ENCODE measurements at regions not wholly inside any gene's neighbourhood (a gene's known extent, or its start where the extent isn't known, plus 50 kb on each side); places are given as distances from the start of the nearest gene placed in this dataset.

DNA sequence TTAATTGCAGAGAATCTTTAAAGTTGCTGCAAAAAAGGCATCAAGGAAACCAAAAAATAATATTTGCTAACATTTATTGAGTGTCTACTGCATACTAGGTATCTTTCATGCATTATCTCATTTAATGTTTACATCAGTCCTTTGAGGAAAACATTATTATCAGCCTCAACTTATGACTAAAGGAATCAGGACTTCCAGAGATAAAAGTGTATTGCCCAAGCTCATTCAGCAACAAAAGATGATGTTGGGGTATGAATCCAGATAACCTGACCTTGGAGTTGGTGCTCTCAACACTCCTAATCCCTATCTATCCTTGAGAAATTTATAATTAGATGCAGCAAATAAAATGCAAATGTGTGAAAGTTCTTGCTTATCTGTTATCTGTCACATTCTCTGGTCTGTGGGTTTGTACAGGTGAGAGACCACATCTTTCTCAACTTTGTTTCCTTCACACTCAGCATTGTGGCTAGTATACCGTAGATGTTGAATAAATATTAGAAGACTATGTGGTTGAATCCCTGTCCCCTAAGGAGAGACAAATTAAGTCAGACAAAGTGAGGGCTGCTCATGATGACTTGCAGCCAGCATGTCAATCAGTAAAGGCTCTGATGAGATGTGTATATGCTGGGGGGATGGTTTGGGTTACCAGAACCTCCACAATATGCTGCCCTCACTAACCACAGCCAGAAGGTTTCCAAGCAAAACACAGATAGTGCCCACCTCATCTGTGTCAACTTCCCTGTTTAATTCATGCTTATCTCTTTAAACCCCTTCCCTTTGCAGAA is 82.6 kb downstream of the NOG start:
- TF ChIP-seq, protein P1, sequence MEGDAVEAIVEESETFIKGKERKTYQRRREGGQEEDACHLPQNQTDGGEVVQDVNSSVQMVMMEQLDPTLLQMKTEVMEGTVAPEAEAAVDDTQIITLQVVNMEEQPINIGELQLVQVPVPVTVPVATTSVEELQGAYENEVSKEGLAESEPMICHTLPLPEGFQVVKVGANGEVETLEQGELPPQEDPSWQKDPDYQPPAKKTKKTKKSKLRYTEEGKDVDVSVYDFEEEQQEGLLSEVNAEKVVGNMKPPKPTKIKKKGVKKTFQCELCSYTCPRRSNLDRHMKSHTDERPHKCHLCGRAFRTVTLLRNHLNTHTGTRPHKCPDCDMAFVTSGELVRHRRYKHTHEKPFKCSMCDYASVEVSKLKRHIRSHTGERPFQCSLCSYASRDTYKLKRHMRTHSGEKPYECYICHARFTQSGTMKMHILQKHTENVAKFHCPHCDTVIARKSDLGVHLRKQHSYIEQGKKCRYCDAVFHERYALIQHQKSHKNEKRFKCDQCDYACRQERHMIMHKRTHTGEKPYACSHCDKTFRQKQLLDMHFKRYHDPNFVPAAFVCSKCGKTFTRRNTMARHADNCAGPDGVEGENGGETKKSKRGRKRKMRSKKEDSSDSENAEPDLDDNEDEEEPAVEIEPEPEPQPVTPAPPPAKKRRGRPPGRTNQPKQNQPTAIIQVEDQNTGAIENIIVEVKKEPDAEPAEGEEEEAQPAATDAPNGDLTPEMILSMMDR (IDR thresholded peaks at IDR 0.05), result no peak
- no peak for TF ChIP-seq POLR2A (IDR thresholded peaks at IDR 0.05)
- intact Hi-C loops (cut with DNase I; ENCODE audit: low total_unique reads), result no loop called here
- no peak overlapping the region for H3K4me3 ChIP-seq (ENCODE audit: low read depth, poor library complexity, severe bottlenecking)
- WGBS, 2 donors, result 66 to 91% methylated on average over 1 of the region's 1 CpG
- no peak for DNase-seq (ENCODE audit: low spot score in 2 of 2)

DNA sequence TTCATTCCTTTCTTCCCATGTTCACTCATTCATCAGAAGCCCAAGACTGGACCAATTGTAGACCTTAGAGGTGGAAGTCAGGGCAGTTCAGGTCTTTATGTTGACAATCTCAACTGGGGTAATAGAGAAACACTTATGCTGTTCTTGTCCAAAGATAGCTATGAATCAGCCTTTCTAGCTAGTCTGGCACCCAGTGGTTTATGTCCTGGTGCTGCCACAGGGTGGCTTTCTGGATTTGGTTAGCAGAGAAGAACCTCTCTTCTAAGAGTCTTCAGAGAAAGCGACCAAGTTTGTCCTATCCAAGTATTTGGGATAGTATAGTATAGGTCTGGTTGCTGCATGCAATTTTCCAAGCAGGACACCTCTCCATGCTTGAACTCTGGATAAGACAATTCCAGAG is 83.3 kb downstream of the NOG start:
- no peak overlapping the region for H3K4me3 ChIP-seq (ENCODE audit: low read depth, poor library complexity, severe bottlenecking)
- WGBS, 2 donors, result 88 to 100% methylated on average over 1 of the region's 1 CpG
- no peak for DNase-seq (ENCODE audit: low spot score in 2 of 2)
- intact Hi-C loops (cut with DNase I; ENCODE audit: low total_unique reads), result no loop called here
- TF ChIP-seq POLR2A (IDR thresholded peaks at IDR 0.05), result no peak
- TF ChIP-seq, protein P1 (IDR thresholded peaks at IDR 0.05), result no peak

DNA sequence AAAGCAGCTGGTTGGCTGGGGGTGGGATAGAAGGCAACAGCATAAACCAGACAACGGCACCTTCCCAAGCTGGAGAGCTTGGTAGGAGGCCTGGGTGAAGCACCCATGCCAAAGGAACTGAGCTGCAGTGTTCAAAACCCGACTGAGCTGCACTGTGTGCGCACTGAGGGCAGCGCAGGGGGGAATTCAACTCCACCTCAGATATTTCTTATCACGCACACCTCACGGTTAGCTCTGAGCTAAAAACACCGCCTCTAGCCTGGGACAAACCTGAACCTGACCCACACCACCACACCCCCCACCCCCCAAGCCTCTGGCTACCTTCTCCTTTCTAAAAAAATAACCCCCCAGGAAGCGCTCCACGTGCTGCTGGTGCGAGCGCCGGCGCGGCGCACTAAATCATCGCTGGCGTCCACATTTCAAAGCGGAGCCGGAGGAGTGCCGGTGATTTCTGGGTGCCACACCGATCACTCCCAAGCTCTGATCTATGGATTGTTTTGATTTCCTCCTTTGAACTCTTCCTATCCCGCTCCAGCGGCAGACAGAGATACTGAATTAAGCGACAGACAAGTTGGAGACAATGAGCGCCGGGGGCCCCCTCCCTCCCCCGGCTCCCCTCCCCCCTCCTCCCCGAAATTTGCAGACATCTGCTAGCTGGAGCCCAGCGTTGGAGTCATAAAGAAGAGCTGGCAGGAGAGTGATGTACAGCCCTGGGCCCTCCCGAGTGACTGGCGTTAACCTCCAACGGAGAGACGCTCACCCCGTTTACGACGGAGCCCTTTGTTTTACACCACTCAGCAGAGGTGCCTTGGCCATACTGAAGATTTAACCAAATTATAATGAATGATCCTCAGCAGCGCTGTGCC is 85.0 kb downstream of the NOG start:
- no peak for DNase-seq (ENCODE audit: low spot score in 2 of 2)
- WGBS, 2 donors, result 5 to 9% methylated on average over 36 to 37 of the region's 37 CpGs
- TF ChIP-seq, protein P1 (IDR thresholded peaks at IDR 0.05), result no peak
- no peak for TF ChIP-seq POLR2A (IDR thresholded peaks at IDR 0.05)
- intact Hi-C loops (cut with DNase I; ENCODE audit: low total_unique reads), result no loop called here
- H3K4me3 ChIP-seq (ENCODE audit: low read depth, poor library complexity, severe bottlenecking), result no peak overlapping the region

DNA sequence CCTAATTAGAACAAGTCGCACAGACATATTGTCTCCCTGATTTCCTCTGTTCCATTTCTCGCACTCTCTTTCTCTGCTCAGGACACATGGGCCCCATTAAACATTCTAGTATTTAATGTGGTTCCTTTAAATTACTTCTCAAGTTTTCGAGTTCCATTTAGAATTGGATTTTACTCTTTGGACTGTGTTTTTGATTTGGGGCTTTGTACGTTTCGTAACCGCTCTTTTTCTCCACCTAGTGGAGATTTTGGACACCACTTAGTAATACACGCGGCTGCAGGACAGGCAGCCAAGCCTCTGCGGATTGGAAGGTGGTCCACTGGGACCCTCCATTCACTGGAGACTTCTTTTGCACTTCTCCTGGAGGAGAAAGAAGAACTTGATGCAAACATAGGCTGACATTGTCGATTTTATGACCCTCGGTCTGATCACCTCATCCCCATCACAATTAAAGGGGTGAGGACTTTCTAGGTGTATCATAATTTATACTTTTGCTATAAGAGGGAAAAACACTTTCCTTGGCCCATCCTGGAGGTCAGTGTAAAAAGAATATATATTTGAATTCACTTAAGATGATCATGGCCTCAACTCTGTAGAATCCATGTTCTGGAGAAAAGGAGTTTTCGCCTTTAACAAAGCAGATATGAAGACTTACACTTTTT is 85.7 kb downstream of the NOG start:
- 9 to 12% methylated on average over 12 of the region's 12 CpGs for WGBS, 2 donors
- H3K4me3 ChIP-seq (ENCODE audit: low read depth, poor library complexity, severe bottlenecking), result no peak overlapping the region
- no peak for DNase-seq (ENCODE audit: low spot score in 2 of 2)
- intact Hi-C loops (cut with DNase I; ENCODE audit: low total_unique reads), result no loop called here
- TF ChIP-seq, protein P1 (IDR thresholded peaks at IDR 0.05), result no peak
- no peak for TF ChIP-seq POLR2A (IDR thresholded peaks at IDR 0.05)

DNA sequence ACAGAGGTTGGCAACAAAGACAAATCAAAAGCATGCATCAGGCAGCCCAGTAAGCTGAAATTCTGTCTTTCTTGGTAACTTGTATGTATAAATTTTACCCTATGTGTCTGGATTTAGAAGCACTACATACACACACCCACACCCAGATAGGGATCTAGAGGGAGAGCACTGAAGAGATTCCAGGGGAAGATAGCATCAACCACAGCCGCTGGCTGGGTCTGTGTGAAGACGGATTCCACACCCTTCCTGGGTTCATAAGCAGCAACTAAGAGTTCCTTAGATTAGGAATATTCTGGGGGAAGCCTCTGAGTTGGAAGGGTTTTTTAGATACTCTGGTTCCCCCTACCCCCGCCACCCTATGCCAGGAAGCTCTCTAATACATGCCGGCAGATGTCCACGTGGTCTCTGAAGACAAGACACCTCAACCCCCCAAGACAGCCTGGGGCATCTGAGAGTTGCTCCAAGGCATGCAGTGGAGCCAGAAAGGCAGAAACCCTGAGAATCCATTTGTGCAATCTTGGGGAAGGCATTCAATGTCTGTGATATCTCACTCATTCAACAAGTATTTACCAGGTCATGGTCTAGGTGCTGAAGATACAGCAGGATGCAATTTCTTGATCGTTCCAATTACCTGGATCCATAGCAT is 86.4 kb downstream of the NOG start:
- intact Hi-C loops (cut with DNase I; ENCODE audit: low total_unique reads), result no loop called here
- TF ChIP-seq, protein P1 (IDR thresholded peaks at IDR 0.05), result no peak
- no peak for TF ChIP-seq POLR2A (IDR thresholded peaks at IDR 0.05)
- WGBS, 2 donors, result 33% methylated on average over 5 to 6 of the region's 6 CpGs
- H3K4me3 ChIP-seq (ENCODE audit: low read depth, poor library complexity, severe bottlenecking), result no peak overlapping the region
- DNase-seq (ENCODE audit: low spot score in 2 of 2), result peak in 1 of 2 donors; percentile 57
